ENCODE measurements at regions not wholly inside any gene's neighbourhood (a gene's known extent, or its start where the extent isn't known, plus 50 kb on each side); places are given as distances from the start of the nearest gene placed in this dataset.
"Not testable (repeated sequence)": the region's sequence is repeated elsewhere in the genome, so short reads cannot be mapped to it uniquely, and the experiment has no call there.

DNA sequence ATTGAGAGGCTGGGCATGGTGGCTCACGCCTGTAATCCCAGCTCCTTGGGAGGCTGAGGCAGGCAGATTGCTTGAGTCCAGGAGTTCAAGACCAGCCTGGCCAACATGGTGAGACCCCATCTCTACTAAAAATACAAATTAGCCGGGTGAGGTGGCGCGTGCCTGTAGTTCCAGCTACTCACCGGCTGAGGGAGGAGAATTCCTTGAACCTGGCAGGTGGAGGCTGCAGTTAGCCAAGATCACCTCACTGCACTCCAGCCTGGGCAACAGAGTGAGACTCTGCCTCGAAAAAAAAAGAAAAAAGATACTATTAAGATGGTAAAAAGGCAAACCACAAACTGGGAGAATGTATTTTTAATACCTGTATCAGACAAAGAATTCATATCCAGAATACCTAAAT lies 124.2 kb upstream of the RAP1B start:
- TF ChIP-seq POLR2A (IDR thresholded peaks at IDR 0.05; ENCODE audit: low read depth, low read length); POLR2AphosphoS5 (IDR thresholded peaks at IDR 0.05; ENCODE audit: low read depth, low read length); TAF1 (IDR thresholded peaks at IDR 0.05; ENCODE audit: borderline replicate concordance, low read depth, low read length): not testable (repeated sequence)

All from GM12892 (cell line).